ENCODE measurements at regions not wholly inside any gene's neighbourhood (a gene's known extent, or its start where the extent isn't known, plus 50 kb on each side); places are given as distances from the start of the nearest gene placed in this dataset.

DNA sequence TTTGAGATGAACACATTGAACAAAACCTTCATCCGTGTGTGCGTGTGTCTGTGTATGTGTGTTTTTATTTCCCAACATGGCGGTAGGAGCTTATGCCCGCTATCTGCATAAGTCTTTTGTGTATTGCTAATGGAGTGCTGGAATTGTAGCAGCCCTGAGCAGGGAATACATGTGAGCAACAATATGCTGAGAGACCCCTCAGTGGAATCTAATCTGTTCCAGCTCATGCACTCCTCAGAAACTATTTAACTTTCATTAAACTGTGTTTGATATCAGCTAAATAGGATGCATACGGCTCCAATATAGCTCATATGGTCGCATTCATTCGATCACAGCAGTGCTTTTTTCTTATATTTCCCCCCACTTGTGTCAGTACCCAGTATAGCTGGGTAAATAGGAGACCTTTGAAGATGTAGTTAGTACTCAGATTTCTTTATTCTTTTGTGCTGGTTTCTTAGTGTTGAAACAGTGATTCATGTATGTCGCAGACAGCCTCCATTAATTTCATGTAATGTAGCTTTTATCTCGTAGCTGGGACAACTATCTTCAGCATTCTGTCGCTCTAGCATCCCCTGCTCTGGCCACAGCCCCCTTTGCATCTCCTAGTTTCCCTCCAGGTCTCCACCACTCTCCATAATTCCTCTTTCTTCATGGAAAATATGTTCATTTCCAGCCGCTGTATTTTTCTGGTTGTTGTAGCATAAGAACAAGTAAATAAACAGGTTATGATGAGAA lies 891.2 kb downstream of the BCL11A start:
- no peak for DNase-seq

DNA sequence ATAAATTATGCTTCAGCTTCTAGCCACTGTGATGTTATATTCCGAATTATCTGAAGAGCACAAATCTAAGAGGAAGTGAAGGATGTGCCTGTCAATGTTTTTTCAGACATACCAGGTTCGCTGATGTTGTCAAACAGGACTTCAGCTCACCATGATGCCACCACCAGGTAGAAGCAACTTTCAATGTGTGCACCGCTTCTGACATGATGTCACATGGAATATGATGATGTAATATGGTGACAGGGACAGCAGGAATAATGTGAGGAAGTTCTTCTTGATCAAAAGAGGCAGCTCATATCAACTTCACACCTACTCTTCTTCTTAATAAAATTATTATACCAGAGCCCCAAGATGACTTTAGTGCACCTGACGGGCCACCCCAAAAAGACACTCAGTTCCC lies 893.2 kb downstream of the BCL11A start:
- DNase-seq, result no peak

DNA sequence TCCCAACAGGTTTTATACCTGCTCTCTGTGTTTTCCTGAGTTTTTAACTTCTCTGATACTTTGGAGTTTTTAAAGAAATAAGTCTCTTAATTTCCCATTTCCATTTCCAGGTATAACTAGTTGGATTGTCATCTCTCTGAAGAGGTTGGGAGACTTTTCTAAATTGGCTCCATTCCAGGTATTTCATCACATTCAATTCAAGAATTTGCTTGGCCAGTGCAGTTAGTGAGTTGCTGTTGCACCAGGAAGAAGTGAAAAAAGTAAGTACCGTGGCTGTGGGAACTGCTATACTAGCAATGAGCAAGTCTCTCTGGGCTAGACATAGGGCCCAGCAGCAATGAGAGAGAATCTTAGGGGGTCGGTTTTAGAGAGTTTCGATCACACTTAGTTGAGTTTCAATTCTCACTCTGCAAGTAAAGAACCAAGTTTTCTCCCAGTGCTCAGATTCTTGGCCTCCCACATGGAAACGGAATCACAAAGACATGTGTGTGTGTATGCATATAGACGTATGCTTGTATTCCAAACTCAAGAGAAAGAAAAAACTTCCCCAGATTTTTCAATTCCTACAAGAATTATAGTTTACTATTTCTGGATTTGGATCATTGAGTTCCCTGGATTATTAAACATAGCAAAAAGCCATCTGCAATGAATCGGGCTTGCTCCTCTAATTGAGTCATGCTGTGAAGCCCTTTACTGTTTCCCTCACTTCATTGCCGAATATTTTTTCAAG lies 894.4 kb downstream of the BCL11A start:
- DNase-seq, result peak; percentile 88

DNA sequence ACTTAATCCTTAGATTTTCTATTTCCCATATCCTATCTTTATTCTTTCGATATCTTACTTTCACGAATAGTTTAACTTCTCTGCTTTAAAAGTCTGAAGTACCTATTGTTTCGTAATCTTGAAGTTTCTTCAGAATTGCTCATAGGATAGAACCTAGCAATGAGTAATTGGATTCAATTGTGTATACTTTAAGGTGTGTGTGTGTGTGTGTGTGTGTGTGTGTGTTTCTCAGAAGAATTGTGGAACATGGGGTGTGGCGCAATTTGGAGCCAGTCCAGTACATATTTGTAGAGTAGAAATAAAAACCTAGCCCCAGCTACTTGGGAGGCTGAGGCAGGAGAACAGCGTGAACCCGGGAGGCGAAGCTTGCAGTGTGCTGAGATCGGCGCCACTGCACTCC lies 897.6 kb downstream of the BCL11A start:
- DNase-seq, result no peak

DNA sequence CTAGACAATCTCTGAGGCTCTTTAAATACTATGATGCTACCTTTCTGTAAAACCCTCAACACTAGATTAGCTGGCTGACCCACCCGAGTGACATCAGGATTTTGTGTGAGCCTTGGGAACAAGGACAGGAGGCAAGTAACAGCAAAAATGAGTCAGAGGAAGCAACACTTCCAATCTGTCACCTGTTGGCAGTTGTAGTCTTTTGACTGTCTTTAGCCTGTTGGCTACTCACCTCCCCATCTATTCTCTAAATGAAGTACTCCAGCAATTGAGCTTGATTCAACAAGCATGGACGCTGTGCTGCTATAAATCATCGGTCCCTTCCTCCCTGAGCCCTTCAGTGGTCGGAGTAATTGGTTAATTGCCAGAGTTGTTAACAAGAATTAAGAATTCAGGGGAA lies 898.7 kb downstream of the BCL11A start:
- no peak for DNase-seq

DNA sequence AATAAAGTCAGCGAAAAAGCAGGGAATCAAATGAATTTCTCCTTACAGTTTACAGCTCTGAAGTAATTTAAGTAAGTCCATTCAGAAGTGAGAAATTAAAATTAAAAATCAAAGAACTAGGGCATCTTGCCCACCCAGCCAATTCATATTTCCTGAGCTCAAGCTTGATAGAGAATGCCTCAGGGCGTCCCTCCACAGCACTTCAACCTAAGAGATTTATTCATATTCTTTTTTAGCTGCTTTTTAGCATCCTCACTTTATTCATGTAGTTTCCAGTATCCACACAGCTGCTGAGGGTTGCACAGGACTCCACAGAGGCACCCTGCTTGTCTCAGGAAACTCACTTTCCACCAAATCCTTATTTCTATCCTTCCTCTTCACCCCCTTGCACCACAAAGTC lies 900.3 kb downstream of the BCL11A start:
- DNase-seq, result no peak

DNA sequence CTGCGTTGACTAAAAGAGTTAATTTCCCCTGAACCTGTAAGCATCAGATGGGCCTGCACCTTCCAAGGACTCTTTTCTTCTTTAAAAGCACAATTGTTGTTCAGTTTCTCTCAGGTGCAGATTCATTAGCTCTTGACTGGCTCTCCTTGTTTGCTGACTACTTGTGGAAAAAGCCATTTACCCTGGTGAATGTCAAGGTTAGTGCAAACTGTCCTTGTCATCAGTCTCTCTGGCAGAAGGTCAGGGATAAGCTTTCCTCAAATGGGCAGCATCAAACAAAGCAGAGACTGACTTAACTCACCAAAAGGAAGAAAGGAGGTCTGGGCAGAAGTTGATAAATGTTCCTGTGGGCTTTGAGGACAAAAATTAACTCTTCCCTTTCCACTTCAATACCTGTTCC lies 922.7 kb downstream of the BCL11A start:
- DNase-seq, result no peak

DNA sequence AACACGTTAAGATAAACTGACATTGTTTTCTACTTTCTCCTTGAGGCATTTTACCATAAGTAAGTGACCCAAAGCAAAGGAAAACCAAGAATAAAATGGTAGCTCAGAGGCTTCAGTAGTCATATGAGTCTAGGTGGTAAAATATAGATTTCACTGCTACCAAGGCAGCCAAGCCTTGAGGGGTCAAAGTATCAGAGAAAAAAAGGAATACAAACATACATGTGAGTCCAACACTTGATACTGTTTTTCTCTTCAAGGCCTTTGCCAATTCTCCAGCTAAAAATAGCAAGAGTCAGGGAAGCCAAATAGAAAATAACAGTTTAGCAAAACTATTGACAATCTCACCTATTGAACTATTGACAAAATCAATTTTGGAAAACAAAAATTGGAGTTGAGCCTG lies 925.9 kb downstream of the BCL11A start:
- no peak for DNase-seq

DNA sequence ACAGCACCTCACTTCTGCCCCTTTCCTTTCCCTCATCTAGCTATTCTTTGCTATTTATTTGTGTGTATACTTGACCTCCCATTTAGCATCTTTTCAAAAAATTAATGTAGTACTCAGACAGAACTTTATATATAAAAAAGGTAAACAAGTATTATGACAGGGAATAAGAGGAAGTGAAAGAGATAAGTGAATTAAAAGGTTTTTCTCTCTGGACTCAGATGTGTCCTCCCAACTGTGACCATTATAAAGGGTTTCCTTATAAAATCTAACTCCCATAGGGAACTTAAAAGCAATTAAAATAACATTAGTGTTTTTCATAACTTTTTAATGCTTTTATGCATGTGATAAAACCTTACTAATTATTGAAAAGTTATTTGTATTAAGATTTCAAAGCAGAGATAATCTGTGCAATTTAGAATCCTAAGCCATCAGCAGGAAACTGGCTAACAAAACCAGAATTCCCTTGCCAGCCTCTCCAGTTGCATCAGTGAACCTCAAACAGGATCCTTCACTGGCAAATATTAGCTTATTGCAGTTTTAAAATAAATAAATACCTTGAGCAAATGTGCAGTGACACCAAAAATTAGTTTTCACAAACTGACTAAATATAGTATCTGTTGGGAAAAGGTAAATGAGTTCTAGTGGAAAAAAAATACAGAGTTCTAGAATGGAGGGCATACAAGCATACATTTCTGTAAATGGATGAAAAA lies 930.7 kb downstream of the BCL11A start:
- DNase-seq, result no peak

DNA sequence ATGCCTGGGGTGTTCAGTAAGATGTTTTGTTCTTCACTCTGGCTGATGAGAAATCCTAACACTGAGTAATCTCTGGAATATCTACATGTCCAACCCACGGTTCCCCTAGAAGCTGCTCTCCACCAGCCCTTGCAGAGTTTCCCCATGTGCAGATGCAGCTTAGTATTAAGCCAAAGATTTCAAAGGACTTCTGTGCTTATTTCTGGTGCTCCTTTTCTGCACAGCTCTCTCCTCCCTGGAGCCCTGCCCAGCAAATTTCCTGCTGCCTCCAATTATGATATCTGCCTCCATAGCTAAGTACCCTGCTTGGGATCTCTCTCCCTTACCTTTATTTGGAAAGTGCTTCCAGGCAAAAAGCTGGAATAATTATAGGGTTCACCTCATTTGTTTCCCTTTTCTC lies 949.3 kb downstream of the BCL11A start:
- no peak for DNase-seq

DNA sequence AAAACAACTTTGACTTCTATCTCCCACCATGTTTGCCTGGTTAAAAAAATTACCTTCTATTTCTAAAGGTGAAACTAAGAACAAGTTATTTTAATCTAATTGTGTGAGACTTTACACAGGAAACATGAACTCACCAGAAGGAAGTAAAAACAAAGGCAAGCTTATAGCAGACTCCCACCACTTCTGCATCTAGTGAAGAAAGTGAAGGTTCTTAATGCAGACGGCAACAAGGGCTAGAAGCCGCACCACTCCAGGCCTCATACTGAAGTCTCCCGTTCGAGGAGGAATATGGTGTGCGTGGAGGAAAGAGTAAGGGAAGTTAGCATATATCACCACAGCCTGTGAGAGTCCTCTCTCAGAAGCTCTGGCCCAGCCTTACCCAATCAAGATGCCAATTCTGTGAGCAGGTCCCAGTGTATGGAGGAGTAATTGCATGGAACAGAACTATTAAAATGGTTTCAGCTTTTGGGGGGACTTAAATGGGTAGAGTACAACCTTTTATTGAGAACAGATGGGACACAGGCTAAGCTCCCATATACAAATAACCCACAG lies 958.7 kb downstream of the BCL11A start:
- DNase-seq, result no peak

DNA sequence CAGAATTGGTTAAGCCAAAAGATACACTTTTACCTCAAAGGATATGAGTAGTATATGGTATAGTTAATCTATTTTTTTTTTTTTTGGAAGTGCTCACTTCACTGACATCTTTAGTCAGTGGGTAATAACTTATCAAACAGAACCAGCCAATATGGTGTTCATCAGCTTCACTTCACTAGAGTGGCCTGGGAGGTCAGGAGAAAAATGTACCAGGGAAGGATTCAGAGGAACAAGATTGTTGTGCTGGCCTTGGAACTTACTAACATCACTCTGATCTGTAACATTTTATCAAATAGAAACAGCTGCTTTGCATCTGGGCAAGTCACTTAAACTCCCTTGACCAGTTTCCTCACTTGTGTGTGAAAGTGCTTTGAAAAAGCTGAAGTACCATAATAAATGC lies 962.7 kb downstream of the BCL11A start:
- DNase-seq, result no peak

DNA sequence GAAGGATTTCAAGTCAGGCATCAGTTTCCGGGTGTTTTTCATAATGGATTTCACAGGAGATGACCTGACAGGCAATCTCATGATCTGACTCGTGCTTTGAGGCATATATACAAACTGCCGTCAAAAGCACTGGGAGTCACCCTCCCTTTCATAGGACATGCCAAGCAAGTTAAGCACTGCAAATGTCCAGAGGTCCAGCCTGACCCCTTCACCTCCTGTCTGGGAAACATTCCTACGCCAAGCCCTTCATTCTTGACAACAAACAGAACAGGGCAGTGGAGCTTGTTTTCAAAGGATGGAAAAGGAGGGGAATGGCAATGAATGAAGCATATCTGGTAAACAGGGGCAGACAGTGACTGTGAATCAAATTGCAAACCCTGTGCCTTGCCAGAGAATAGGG lies 963.6 kb downstream of the BCL11A start:
- no peak for DNase-seq

DNA sequence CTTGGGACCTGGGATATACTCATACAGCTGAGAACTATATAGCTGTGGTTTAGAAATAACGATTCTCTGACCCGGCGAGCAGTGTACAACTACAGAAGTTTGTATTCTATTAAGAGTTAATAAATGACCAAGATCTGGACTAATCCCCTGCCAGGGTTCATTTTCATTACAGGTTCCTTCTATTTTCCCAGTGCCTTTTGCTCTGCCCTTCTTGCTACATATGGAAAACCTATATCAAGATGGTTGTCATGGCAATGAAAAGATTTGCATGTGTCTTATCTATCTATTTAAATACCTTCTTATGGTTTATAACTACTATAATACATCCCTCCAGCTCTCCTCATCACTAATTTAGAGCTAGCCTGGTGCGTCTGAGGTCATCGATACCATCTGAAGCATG lies 965.2 kb downstream of the BCL11A start:
- DNase-seq, result no peak

DNA sequence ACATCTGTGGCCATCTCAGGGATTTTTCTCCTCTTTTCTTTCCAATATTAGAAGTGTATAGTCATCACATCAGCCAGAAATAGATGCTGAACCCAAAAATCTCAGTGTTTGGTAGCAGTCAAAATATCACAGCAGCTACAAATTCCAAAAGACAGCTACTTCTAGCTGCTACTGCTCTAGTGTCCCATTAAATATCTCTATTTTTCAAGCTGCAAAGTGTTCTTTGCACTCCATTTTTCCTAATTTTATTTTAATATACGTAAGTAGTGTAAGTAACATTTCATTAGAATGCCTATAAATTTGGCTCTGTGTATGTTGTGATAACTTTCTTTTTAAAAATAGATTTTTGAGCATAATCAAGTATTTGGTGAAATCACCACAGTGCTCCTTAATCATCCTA lies 967.3 kb downstream of the BCL11A start:
- no peak for DNase-seq

DNA sequence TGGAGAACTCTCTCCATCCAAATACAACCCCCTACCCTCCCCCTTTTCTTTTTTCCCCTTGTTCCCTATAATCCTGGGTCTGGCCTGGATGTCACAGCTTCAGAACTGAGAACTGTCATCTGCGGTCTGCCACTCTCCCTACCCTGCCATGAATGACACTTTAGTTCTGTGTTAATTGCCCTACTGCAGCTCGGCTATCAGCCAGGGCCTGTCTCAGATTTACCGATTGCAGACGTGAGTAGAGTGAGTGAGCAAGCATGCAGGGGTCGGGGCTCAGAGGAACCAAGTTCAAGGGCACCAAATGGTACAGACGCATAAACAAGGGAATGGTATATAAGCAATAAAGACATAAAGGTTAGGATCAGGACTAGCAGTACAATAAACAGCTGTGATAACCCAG lies 967.8 kb downstream of the BCL11A start:
- no peak for DNase-seq

DNA sequence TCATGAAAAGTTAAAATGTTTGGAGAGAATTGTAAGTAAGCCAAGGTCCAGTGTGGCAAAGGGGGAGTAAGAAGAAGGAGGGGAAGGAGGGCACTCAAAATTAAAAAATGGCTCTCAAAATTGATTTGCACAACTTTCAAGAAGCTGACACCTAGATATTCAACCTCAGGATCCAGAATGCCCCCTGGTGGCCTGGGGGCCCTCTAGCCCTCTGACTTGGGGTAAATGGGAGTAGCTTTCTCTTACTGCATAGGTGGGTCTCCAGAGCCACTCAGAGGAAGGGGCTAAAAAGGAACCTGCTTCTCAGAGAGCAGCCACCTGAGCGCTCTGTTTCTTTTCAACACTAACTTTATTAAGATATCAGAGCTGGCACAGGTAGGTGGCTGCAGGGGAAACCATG lies 968.5 kb downstream of the BCL11A start:
- DNase-seq, result no peak

DNA sequence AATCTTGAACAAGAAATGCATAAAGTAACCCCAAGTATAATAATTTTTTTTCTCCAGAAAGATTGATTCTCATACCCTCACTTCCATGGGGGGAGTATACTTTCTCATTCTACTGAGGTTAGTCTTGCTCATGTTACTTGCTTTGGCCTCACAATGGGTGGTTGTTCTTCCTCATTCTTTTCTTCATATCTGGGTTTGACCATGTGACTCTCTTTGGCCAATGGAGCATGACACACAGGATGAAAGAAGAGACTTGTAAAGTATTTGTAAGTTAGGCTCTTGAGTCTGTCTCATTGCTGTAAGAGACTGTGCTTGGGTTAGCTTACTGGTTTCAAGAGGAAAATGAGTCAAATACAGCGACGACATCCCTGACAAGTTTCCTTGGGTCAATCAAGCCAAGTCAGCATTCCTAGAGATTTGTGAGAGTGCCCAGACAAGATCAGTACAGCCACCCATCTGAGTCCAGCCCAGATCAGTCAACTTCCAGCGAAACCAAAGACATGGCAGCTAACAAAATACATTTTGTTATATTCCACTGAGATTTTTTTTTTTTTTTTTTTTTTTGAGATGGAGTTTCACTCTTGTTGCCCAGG lies 970.2 kb downstream of the BCL11A start:
- no peak for DNase-seq

DNA sequence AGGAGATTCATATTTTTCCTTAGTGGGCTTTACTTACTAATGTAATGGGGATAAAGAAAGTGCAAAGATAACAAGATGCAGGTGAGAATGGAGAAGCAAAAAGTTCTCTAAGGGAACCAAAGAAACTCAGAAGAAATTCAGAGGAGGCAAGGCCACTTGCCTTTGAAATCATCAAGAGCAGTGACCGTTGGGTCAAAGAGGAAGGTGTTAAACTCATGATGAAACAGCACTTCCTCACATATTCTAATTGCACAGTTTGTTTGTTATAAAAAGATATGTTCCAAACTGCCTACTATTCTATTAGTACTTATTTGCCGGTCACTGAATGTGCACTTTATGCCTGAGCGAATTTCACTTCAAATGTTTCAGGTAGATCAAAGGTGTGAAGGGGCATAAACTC lies 975.1 kb downstream of the BCL11A start:
- no peak for DNase-seq

DNA sequence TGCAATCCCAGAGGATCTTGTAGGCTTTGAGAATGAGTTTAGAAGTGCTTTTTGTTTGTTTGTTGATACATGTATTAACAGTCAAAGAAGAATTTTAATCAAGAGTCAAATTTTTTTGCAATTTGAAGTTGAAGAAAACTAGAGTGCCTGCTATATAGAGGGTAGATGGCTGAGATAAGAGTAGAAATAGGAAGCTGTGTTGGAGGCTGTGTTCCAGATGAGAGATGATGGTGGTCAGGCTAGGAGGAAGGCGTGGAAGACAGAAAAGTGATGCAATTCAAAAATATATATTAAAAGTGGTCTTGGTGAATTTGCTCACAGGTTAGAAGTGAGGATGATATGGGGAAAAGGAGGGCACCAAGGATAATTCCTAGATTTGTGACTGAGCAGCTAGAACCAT lies 978.3 kb downstream of the BCL11A start:
- DNase-seq, result no peak

DNA sequence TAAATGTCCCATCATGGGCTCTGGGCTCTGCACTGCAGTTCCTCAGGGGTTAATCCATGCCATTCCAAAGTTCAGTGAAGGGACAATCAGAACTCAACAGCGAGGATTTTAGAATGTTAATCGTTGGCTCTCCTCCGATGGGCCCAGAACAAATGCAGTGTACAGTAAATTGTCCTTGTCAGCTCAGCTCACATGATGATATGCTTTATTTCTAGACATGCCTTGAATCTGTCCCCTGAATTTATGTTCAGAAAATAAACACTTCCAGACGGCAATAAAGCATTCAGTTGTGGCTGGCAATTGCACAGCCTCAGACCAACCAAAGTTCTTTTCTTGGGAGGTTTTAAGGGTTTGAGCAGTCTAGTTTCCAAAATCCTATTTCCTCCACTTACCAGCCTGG lies 981.2 kb downstream of the BCL11A start:
- DNase-seq, result peak; percentile 48

DNA sequence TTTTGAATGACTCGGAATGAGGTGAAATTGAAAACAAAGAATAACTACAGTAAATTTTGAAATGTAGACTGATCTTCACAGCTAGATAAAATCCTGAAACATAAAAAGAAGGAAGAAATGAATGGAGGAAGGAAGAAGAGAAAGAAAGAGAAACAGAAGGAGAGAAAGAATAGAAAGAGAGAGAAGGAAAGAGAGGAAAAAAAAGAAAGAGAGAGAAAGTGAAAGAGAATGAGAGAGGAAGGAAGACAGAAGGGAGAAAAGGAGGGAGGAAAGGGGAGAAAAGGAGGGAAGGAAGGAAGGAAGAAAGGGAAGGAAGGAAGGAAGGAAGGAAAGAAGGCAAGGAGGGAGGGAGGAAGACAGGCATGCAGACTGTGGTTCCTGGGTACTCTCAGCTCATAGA lies 982.6 kb downstream of the BCL11A start:
- DNase-seq, result no peak

DNA sequence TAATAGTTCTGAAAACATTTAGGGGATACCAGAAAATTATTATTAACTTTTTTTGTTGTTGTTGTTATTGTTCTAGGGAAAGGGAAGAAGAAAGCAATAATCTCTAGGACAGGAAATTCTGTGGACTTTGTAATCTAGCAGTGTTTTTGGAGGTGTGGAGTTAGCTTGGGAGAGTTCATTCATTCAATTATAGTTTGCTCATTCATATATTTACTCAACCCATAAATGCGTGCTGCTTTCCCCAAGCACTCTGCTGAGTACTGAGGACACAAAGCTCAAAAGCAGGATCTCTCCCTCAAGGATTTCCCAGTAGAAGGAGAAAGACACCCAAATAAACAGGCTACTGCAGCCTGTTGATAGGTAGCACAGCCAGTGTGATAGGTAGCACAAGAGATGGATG lies 984.3 kb downstream of the BCL11A start:
- no peak for DNase-seq

Data from skin of body (tissue), 1 donor.